GM12892 (cell line): ENCODE measurements at regions not wholly inside any gene's neighbourhood (a gene's known extent, or its start where the extent isn't known, plus 50 kb on each side); places are given as distances from the start of the nearest gene placed in this dataset.

Experiments used
- POLR2A ChIP-seq: IDR thresholded peaks from 2 replicates; pipeline ENCODE4 v1.6.1; 2011; ENCODE audit warnings: low read depth, low read length, control low read depth
- POLR2AphosphoS5 ChIP-seq: IDR thresholded peaks from 2 replicates; pipeline ENCODE4 v1.6.1; 2011; ENCODE audit warnings: low read depth, low read length, control low read depth
- TAF1 ChIP-seq: IDR thresholded peaks from 2 replicates; pipeline ENCODE4 v1.6.1; 2011; ENCODE audit warnings: low read depth, mild to moderate bottlenecking, control low read depth, low read length, borderline replicate concordance

DNA sequence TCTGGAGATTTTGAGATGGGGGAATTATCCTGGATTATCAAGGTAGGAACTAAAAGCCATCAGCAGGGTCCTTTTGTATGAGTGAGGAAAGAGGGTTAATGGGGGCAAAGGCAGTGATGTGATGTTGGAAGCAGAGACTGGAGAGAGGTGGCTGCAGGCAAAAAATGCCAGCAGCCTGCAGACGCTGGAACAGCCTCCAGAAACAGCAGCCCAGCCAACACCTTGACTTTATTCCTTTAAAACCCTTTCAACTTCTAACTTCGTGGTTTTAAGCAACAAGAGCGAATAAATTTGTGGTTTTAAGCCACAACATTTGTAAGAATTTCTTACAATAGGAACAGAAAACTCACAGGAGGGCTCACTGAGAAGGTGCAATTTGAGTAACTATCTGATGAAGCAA is 523.1 kb upstream of the HS6ST1 start:
- TF ChIP-seq POLR2AphosphoS5, result no peak
- TF ChIP-seq POLR2A, result no peak
- TF ChIP-seq TAF1, result no peak
